Neuronal stem cell (in vitro differentiated cells): ENCODE measurements at regions not wholly inside any gene's neighbourhood (a gene's known extent, or its start where the extent isn't known, plus 50 kb on each side); places are given as distances from the start of the nearest gene placed in this dataset.

Source experiments
- DNase-seq: peaks from one replicate; pipeline ENCODE4 v3.0.0-alpha.2; 2013; ENCODE audit warnings: low spot score
- H2AFZ ChIP-seq: one replicate; pipeline ENCODE4 v1.6.1; 2013; ENCODE audit warnings: mild to moderate bottlenecking, low read length, inconsistent platforms
- H2AK5ac ChIP-seq: 2 replicates; pipeline ENCODE4 v1.6.1; 2013; ENCODE audit warnings: low read depth, mild to moderate bottlenecking, inconsistent platforms, low read length, moderate library complexity, mixed read lengths
- H2BK120ac ChIP-seq: 2 replicates; pipeline ENCODE4 v1.6.1; 2013; ENCODE audit warnings: low read depth, mild to moderate bottlenecking, inconsistent platforms, low read length, moderate library complexity, mixed read lengths
- H2BK12ac ChIP-seq: one replicate; pipeline ENCODE4 v1.6.1; 2013; ENCODE audit warnings: low read length, inconsistent platforms
- H2BK15ac ChIP-seq: 2 replicates; pipeline ENCODE4 v1.6.1; 2013; ENCODE audit warnings: mild to moderate bottlenecking, low read length, inconsistent platforms, mixed read lengths
- H2BK5ac ChIP-seq: one replicate; pipeline ENCODE4 v1.6.1; 2013; ENCODE audit warnings: inconsistent platforms, mild to moderate bottlenecking, low read length, moderate library complexity
- H3K14ac ChIP-seq: one replicate; pipeline ENCODE4 v1.6.1; 2013; ENCODE audit warnings: low read length, inconsistent platforms
- H3K18ac ChIP-seq: 2 replicates; pipeline ENCODE4 v1.6.1; 2013; ENCODE audit warnings: low read length, inconsistent platforms
- H3K23ac ChIP-seq: 2 replicates; pipeline ENCODE4 v1.6.1; 2013; ENCODE audit warnings: low read depth, mild to moderate bottlenecking, mixed read lengths, low read length, inconsistent platforms; ENCODE audit not compliant: poor library complexity
- H3K27ac ChIP-seq: replicated peaks from 3 replicates; pipeline ENCODE4 v1.5.1; 2013; ENCODE audit warnings: low read length, inconsistent platforms
- H3K27me3 ChIP-seq, 3 experiments: 2 replicates each; pipeline ENCODE4 v1.6.1; 2013; ENCODE audit warnings: low read length in 3 of 3, mild to moderate bottlenecking in 2 of 3, inconsistent platforms in 1 of 3, low read depth in 1 of 3, mixed read lengths in 1 of 3, moderate library complexity in 1 of 3; ENCODE audit not compliant: control insufficient read depth in 3 of 3, insufficient read depth in 3 of 3
- H3K36me3 ChIP-seq, 2 donors: replicated peaks in 1 of 2; 2 replicates each; pipeline ENCODE4 v1.6.1; 2013; ENCODE audit warnings: low read length in 2 of 2; ENCODE audit not compliant: control insufficient read depth in 2 of 2, insufficient read depth in 2 of 2
- H3K4ac ChIP-seq: 2 replicates; pipeline ENCODE4 v1.6.1; 2013; ENCODE audit warnings: inconsistent platforms, mild to moderate bottlenecking, low read length, moderate library complexity
- H3K4me1 ChIP-seq, 2 donors: 1 replicate in 1 of 2; 2 replicates in 1 of 2; pipeline ENCODE4 v1.6.1; 2013; ENCODE audit warnings: low read length in 2 of 2, low read depth in 1 of 2; ENCODE audit not compliant: control insufficient read depth in 2 of 2, insufficient read depth in 1 of 2
- H3K4me2 ChIP-seq: one replicate; pipeline ENCODE4 v1.6.1; 2013; ENCODE audit warnings: mild to moderate bottlenecking, low read length, inconsistent platforms; ENCODE audit not compliant: insufficient read depth, poor library complexity, severe bottlenecking
- H3K4me3 ChIP-seq, 2 donors: 2 replicates each; pipeline ENCODE4 v1.5.1; 2013; ENCODE audit warnings: low read length in 2 of 2, mild to moderate bottlenecking in 2 of 2, inconsistent platforms in 1 of 2, moderate library complexity in 1 of 2
- H3K79me1 ChIP-seq: one replicate; pipeline ENCODE4 v1.6.1; 2013; ENCODE audit warnings: low read depth, mild to moderate bottlenecking, inconsistent platforms, low read length, moderate library complexity
- H3K9ac ChIP-seq: one replicate; pipeline ENCODE4 v1.6.1; 2013; ENCODE audit warnings: mild to moderate bottlenecking, low read depth, low read length, inconsistent platforms; ENCODE audit not compliant: poor library complexity
- H3K9me3 ChIP-seq, 2 donors: replicated peaks in 1 of 2; 2 replicates each; pipeline versions ENCODE3 to v1.6.1; 2013; ENCODE audit warnings: low read length in 2 of 2, mild to moderate bottlenecking in 2 of 2, inconsistent platforms in 1 of 2, low read depth in 1 of 2, mixed read lengths in 1 of 2, moderate library complexity in 1 of 2; ENCODE audit not compliant: control insufficient read depth in 2 of 2, insufficient read depth in 1 of 2
- H4K8ac ChIP-seq: one replicate; pipeline ENCODE4 v1.6.1; 2013; ENCODE audit warnings: low read depth, mild to moderate bottlenecking, inconsistent platforms, low read length, moderate library complexity
- H4K91ac ChIP-seq: one replicate; pipeline ENCODE4 v1.6.1; 2013; ENCODE audit warnings: low read length, low read depth, mild to moderate bottlenecking, inconsistent platforms; ENCODE audit not compliant: poor library complexity
- WGBS, 2 donors: extraction: QIAGEN DNeasy Blood & Tissue Kit; methylation state at CpG; one replicate each; pipeline ENCODE4 v1.1.7; 2013; ENCODE audit warnings: missing lambda C conversion rate in 2 of 2, mixed read lengths in 1 of 2; ENCODE audit not compliant: insufficient read length in 2 of 2, insufficient replicate concordance in 1 of 2; ENCODE audit errors: extremely low coverage in 2 of 2; 5-methylcytosine and 5-hydroxymethylcytosine counted together

DNA sequence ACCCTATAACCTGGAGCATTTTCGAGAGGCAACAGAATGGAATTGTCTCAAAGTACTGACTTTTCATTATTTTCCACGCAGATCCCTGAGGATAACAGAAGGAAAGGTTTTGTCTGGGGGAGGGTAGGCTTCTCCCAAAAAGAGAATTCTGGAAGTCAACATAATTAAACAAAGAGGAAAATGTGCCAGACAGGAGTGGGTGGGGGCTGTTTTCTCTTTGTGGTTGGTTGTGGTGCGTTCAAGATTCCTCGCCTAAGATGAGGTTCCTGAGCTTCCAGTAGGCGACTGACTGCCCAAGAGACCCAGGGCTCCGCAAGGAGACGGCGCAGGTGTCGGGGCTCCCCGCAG is 70.4 kb downstream of the SOX4 start:
- Histone ChIP-seq H3K4me2 (peak overlapping the region; percentile 100), H3K36me3 (peaks cover 0 to 6% of the 10 kb centered on the region in 2 donors), H3K27ac (no peak overlapping the region), H3K4me1 (peaks cover 2 to 8% of the 10 kb centered on the region in 2 donors), H3K9me3 (peaks cover 0 to 13% of the 10 kb centered on the region in 2 donors), H3K79me1 (peaks cover 2% of the 10 kb centered on the region), H4K91ac (no peak overlapping the region), H2AFZ (peak overlapping the region; percentile 61), H4K8ac (peak overlapping the region; percentile 65), H2AK5ac (peak overlapping the region; percentile 88), H2BK5ac (no peak overlapping the region), H3K18ac (peak overlapping the region; percentile 100), H3K23ac (peak overlapping the region; percentile 98), H3K14ac (no peak overlapping the region), H3K27me3 (peaks cover 0 to 14% (median 0%) of the 10 kb centered on the region in 3 experiments), H2BK15ac (peak overlapping the region; percentile 99), H3K4ac (peak overlapping the region; percentile 76), H2BK120ac (peak overlapping the region; percentile 98), H3K9ac (peak overlapping the region; percentile 94), H3K4me3 (peak overlapping the region; percentile 66 to 82), H2BK12ac (no peak overlapping the region)
- WGBS, 2 donors, result no CpG with 5 or more reads among the region's 10 CpGs
- DNase-seq, result no peak

DNA sequence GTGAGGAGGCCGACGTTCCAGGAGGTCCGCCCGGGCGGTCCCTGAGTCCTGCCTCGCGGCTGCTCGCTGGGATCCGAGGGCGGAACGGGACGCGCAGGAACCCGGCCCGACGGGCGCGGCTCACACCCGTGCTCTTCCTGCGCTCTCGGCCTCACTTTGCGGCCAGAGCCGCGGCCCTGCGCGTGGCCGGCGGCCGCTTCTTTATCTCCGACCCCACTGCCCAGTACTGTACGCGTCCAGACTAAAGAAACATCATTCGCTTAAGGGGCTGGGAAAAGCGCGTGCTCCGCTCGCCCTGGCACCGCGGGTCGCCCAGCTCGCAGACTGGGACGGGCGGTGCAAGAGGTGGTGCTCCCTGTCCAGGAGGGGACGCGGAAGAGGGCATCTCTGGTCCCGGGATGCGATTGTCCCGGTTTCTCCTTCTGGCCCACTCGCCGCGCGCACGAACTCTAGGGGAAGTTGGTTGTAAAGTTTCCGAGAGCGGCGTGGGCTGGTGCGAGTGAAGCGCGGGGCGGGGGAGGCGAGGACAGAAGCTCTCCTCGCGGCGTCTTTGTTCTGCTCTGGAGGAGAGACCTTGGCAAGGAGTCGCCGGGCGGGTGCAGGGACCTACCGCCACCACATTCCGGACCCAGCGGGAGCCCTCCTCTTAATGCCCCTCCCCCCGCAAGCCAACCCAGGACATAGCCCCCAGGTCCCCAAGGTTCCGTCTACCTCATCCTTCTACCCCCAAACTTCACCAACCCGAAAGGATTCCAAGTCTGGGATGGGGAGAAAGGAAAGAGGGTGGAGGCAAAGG is 71.0 kb downstream of the SOX4 start:
- Histone ChIP-seq H4K8ac (peak overlapping the region; percentile 65), H3K4ac (peak overlapping the region; percentile 95), H3K36me3 (peaks cover 0 to 11% of the 10 kb centered on the region in 2 donors), H2AK5ac (peak overlapping the region; percentile 88), H2AFZ (peak overlapping the region; percentile 61), H2BK12ac (peak overlapping the region; percentile 63), H3K18ac (peak overlapping the region; percentile 100), H2BK120ac (peak overlapping the region; percentile 98), H4K91ac (peak overlapping the region; percentile 99), H3K4me2 (peak overlapping the region; percentile 100), H3K9me3 (peaks cover 0 to 13% of the 10 kb centered on the region in 2 donors), H3K27me3 (peaks cover 0 to 14% (median 0%) of the 10 kb centered on the region in 3 experiments), H3K23ac (peak overlapping the region; percentile 98), H3K9ac (peak overlapping the region; percentile 94), H3K14ac (peak overlapping the region; percentile 97), H2BK15ac (peak overlapping the region; percentile 99), H3K79me1 (peaks cover 2% of the 10 kb centered on the region), H3K4me3 (peak overlapping the region; percentile 66 to 82), H2BK5ac (peak overlapping the region; percentile 75), H3K27ac (no peak overlapping the region), H3K4me1 (peaks cover 2 to 11% of the 10 kb centered on the region in 2 donors)
- WGBS, 2 donors, result no CpG with 5 or more reads among the region's 73 CpGs
- DNase-seq, result peak; percentile 42

DNA sequence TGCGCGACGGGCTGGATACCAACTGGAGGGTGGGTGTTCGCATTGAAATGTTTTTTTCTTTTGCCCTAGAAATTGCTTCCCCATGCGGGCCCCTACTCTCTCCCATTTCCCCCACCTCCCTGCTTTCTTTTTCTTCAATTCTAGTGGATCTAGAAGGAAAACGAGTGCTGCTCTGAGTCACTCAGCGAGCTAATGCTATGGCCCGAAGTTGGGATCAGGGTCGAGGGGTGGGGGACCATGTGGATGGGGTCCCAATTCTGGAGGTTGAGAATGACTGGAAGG is 71.5 kb downstream of the SOX4 start:
- no CpG with 5 or more reads among the region's 9 CpGs for WGBS, 2 donors
- Histone ChIP-seq H3K4me3 (peak overlapping the region; percentile 66 to 82), H3K23ac (no peak overlapping the region), H3K18ac (peak overlapping the region; percentile 100), H3K79me1 (peaks cover 2% of the 10 kb centered on the region), H4K91ac (no peak overlapping the region), H2AK5ac (no peak overlapping the region), H2BK15ac (peak overlapping the region; percentile 99), H3K4me2 (peak overlapping the region; percentile 100), H3K4me1 (peaks cover 2 to 11% of the 10 kb centered on the region in 2 donors), H3K9me3 (peaks cover 0 to 13% of the 10 kb centered on the region in 2 donors), H2BK120ac (peak overlapping the region; percentile 98), H2BK12ac (peak overlapping the region; percentile 63), H4K8ac (no peak overlapping the region), H3K27me3 (peaks cover 0 to 14% (median 0%) of the 10 kb centered on the region in 3 experiments), H3K36me3 (peaks cover 0 to 16% of the 10 kb centered on the region in 2 donors), H3K27ac (no peak overlapping the region), H2AFZ (peak overlapping the region; percentile 91), H3K4ac (no peak overlapping the region), H3K14ac (no peak overlapping the region), H3K9ac (peak overlapping the region; percentile 89), H2BK5ac (peak overlapping the region; percentile 75)
- peak; percentile 23 for DNase-seq
